ENCODE measurements at regions not wholly inside any gene's neighbourhood (a gene's known extent, or its start where the extent isn't known, plus 50 kb on each side); places are given as distances from the start of the nearest gene placed in this dataset.

DNA sequence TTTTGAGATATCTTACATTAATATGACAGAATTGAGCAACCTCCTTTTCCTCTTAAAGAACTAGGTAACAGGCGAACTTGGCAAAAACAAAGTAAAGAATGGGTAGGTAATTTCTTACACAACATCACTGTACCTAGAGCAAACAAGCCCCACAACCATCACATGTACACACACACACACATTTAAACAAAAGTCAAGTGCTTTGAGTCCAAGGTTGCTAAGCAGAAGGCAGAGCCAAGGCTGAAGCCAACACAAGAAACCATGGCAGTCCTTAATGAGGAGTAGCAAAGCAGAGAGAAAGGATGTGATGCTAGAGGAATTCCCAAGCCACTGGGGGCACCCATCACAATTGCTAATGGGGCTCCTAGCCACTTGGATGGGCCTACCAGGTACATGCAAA lies 164.1 kb downstream of the PAX3 start:
- no peak for TF ChIP-seq POLR2A (IDR thresholded peaks at IDR 0.05)
- TF ChIP-seq, protein P1, sequence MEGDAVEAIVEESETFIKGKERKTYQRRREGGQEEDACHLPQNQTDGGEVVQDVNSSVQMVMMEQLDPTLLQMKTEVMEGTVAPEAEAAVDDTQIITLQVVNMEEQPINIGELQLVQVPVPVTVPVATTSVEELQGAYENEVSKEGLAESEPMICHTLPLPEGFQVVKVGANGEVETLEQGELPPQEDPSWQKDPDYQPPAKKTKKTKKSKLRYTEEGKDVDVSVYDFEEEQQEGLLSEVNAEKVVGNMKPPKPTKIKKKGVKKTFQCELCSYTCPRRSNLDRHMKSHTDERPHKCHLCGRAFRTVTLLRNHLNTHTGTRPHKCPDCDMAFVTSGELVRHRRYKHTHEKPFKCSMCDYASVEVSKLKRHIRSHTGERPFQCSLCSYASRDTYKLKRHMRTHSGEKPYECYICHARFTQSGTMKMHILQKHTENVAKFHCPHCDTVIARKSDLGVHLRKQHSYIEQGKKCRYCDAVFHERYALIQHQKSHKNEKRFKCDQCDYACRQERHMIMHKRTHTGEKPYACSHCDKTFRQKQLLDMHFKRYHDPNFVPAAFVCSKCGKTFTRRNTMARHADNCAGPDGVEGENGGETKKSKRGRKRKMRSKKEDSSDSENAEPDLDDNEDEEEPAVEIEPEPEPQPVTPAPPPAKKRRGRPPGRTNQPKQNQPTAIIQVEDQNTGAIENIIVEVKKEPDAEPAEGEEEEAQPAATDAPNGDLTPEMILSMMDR (IDR thresholded peaks at IDR 0.05) = no peak
